ENCODE measurements at regions not wholly inside any gene's neighbourhood (a gene's known extent, or its start where the extent isn't known, plus 50 kb on each side); places are given as distances from the start of the nearest gene placed in this dataset.

DNA sequence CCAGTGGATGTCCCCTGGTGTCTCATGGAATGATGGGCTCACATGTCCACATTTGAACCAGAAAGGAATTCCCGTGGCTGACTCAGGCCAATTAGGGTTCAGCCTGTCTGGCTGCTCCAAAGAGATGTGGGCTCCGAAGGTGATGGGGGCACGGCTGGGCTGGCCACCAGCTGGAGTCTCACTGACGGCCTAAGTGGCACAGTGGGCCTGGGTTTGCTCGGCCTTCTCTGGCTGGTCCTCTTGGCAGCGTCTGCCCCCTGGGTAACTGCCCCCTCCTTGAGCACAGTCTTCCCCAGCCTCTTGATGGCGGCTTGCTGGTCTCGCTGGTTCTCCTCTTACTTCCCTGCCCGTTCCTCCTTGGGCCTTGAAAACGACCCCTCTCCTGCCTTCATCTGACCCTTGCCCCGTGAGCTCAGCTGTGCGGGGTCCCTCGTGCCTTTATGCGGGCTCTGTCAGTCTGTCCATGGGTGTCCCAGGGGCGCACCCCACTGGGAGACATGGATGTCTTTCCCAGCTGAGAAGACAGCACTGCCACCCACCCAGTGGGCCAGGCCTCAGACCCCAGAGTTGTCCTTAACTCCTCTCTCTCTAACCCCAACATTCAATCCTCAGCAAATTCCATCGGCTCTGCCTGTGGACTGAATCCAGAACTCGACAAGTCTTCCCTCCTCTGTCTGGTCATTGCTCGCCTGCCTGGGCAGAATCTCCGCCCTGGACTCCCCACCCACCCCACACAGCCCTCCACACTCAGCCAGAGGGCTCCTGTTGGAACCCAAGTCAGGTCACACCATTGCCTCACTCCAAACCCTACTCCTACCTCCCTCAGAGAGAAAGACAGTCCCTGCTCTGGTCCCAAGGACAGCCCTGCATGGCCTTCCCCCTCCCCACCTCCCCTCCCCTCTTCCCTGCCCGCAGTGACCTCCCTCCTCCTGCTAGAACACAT lies 78.7 kb downstream of the CEBPB start:
- H3K27me3 ChIP-seq (ENCODE audit: low read length), result no peaks in the 10 kb centered on the region
- no peaks in the 10 kb centered on the region for H3K79me2 ChIP-seq (ENCODE audit: insufficient read depth, low read length)
- no peak overlapping the region for H3K4me3 ChIP-seq (ENCODE audit: insufficient read depth, low read length, poor library complexity, severe bottlenecking)
- H3K9me2 ChIP-seq (replicated peaks; ENCODE audit: insufficient read depth, low read length), result no peaks in the 10 kb centered on the region
- no peak overlapping the region for H3K27ac ChIP-seq (ENCODE audit: low read depth, low read length)
- H3K9ac ChIP-seq (ENCODE audit: low read length), result no peak overlapping the region
- no peak overlapping the region for H3K4me2 ChIP-seq (ENCODE audit: low read depth, low read length, poor library complexity, severe bottlenecking)
- H3F3A ChIP-seq (ENCODE audit: insufficient read depth), result no peaks in the 10 kb centered on the region
- H4K20me1 ChIP-seq (ENCODE audit: low read depth, low read length), result no peaks in the 10 kb centered on the region
- TF ChIP-seq, protein P1, sequence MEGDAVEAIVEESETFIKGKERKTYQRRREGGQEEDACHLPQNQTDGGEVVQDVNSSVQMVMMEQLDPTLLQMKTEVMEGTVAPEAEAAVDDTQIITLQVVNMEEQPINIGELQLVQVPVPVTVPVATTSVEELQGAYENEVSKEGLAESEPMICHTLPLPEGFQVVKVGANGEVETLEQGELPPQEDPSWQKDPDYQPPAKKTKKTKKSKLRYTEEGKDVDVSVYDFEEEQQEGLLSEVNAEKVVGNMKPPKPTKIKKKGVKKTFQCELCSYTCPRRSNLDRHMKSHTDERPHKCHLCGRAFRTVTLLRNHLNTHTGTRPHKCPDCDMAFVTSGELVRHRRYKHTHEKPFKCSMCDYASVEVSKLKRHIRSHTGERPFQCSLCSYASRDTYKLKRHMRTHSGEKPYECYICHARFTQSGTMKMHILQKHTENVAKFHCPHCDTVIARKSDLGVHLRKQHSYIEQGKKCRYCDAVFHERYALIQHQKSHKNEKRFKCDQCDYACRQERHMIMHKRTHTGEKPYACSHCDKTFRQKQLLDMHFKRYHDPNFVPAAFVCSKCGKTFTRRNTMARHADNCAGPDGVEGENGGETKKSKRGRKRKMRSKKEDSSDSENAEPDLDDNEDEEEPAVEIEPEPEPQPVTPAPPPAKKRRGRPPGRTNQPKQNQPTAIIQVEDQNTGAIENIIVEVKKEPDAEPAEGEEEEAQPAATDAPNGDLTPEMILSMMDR (IDR thresholded peaks at IDR 0.05; ENCODE audit: insufficient read depth, low read length, poor library complexity, severe bottlenecking), result no peak
- TF ChIP-seq EZH2phosphoT487 (conservative IDR thresholded peaks at IDR 0.05; ENCODE audit: low read length), result no peak
- H3K36me3 ChIP-seq (ENCODE audit: low read length), result no peaks in the 10 kb centered on the region
- H2AFZ ChIP-seq (ENCODE audit: low read depth, low read length, severe bottlenecking), result no peak overlapping the region
- H3K9me3 ChIP-seq (ENCODE audit: insufficient read depth, low read length), result no peaks in the 10 kb centered on the region

DNA sequence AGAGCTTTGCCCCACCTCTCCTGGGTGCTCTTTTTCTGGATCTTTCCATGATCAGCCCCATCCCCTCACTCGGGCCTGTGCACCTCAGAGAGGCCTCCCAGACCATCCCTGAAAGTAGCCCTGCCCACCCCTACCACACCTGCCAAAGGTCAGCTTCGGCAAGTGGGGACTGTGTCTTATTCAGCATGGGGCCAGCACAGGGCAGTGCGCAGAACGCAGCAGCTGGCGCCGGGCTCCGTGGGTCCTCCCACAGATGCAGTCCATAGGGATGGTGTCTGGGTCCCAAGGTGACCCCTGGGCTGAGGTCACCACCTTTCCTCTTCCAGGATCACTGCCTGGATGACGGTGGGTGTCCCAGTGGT lies 79.4 kb downstream of the CEBPB start:
- Histone ChIP-seq H4K20me1 (ENCODE audit: low read depth, low read length) (no peaks in the 10 kb centered on the region), H3K4me3 (ENCODE audit: insufficient read depth, low read length, poor library complexity, severe bottlenecking) (no peak overlapping the region), H3K79me2 (ENCODE audit: insufficient read depth, low read length) (no peaks in the 10 kb centered on the region), H3K36me3 (ENCODE audit: low read length) (no peaks in the 10 kb centered on the region), H3K27ac (ENCODE audit: low read depth, low read length) (no peak overlapping the region), H3F3A (ENCODE audit: insufficient read depth) (no peaks in the 10 kb centered on the region), H3K9me3 (ENCODE audit: insufficient read depth, low read length) (no peaks in the 10 kb centered on the region), H3K9ac (ENCODE audit: low read length) (no peak overlapping the region), H3K4me2 (ENCODE audit: low read depth, low read length, poor library complexity, severe bottlenecking) (no peak overlapping the region), H3K9me2 (replicated peaks; ENCODE audit: insufficient read depth, low read length) (no peaks in the 10 kb centered on the region), H3K27me3 (ENCODE audit: low read length) (no peaks in the 10 kb centered on the region), H2AFZ (ENCODE audit: low read depth, low read length, severe bottlenecking) (no peak overlapping the region)
- TF ChIP-seq, protein P1 (IDR thresholded peaks at IDR 0.05; ENCODE audit: insufficient read depth, low read length, poor library complexity, severe bottlenecking), result no peak

GRCh38 chr20:50270569-50270968 lies 79.9 kb downstream of the CEBPB start:
- Histone ChIP-seq H2AFZ (ENCODE audit: low read depth, low read length, severe bottlenecking) (no peak overlapping the region), H3K4me3 (ENCODE audit: insufficient read depth, low read length, poor library complexity, severe bottlenecking) (no peak overlapping the region), H4K20me1 (ENCODE audit: low read depth, low read length) (no peaks in the 10 kb centered on the region), H3K9ac (ENCODE audit: low read length) (no peak overlapping the region), H3K27ac (ENCODE audit: low read depth, low read length) (no peak overlapping the region), H3K9me2 (replicated peaks; ENCODE audit: insufficient read depth, low read length) (no peaks in the 10 kb centered on the region), H3K79me2 (ENCODE audit: insufficient read depth, low read length) (no peaks in the 10 kb centered on the region), H3K27me3 (ENCODE audit: low read length) (no peaks in the 10 kb centered on the region), H3K4me2 (ENCODE audit: low read depth, low read length, poor library complexity, severe bottlenecking) (no peak overlapping the region), H3F3A (ENCODE audit: insufficient read depth) (no peaks in the 10 kb centered on the region), H3K36me3 (ENCODE audit: low read length) (no peaks in the 10 kb centered on the region), H3K9me3 (ENCODE audit: insufficient read depth, low read length) (no peaks in the 10 kb centered on the region)
- no peak for TF ChIP-seq EZH2phosphoT487 (conservative IDR thresholded peaks at IDR 0.05; ENCODE audit: low read length)
- TF ChIP-seq, protein P1 (IDR thresholded peaks at IDR 0.05; ENCODE audit: insufficient read depth, low read length, poor library complexity, severe bottlenecking), result no peak

Data from SU-DHL-6 (cell line).